H1 (cell line): ENCODE measurements at regions not wholly inside any gene's neighbourhood (a gene's known extent, or its start where the extent isn't known, plus 50 kb on each side); places are given as distances from the start of the nearest gene placed in this dataset.

Experiments
- CTCF ChIA-PET: fragments of 300-600 bp; sonication (Branson Sonifier 250); formaldehyde crosslinking; loops from one replicate; lab custom pipeline; 2021; ENCODE audit not compliant: partially characterized antibody; lab: Charles Lee
- POLR2A ChIA-PET: fragments of 300-600 bp; sonication (Branson Sonifier 250); formaldehyde crosslinking; loops from one replicate; lab custom pipeline; 2021; ENCODE audit warnings: inconsistent platforms; ENCODE audit not compliant: partially characterized antibody; lab: Charles Lee
- DNase-seq, 2 experiments: peaks; one replicate each; pipeline versions ENCODE4 v3.0.0 to v3.0.0-alpha.2; 2010 to 2022; ENCODE audit warnings: low spot score in 2 of 2, low read depth in 1 of 2, mixed read lengths in 1 of 2
- FAIRE-seq: peaks from 2 replicates; lab custom pipeline; 2011; peaks lifted over from hg19 to GRCh38; lab: Jason Lieb, UNC
- H2AFZ ChIP-seq: 2 replicates; pipeline ENCODE4 v1.8.1; 2012; ENCODE audit warnings: low read length, inconsistent platforms
- H2AK5ac ChIP-seq: 2 replicates; pipeline ENCODE4 v1.6.1; 2013; ENCODE audit warnings: low read depth, low read length
- H2BK120ac ChIP-seq: replicated peaks from 2 replicates; pipeline ENCODE3; 2013; ENCODE audit warnings: low read depth, low read length, inconsistent platforms
- H2BK12ac ChIP-seq: 2 replicates; pipeline ENCODE4 v1.6.1; 2013; ENCODE audit warnings: low read depth, low read length
- H2BK15ac ChIP-seq: 2 replicates; pipeline ENCODE4 v1.6.1; 2013; ENCODE audit warnings: low read length
- H2BK20ac ChIP-seq: 2 replicates; pipeline ENCODE4 v1.6.1; 2013; ENCODE audit warnings: low read length
- H2BK5ac ChIP-seq: 2 replicates; pipeline ENCODE4 v1.6.1; 2013; ENCODE audit warnings: low read depth, low read length
- H3K14ac ChIP-seq: 2 replicates; pipeline ENCODE4 v1.6.1; 2013; ENCODE audit warnings: inconsistent platforms; ENCODE audit not compliant: insufficient read length
- H3K18ac ChIP-seq: 2 replicates; pipeline ENCODE4 v1.6.1; 2013; ENCODE audit warnings: low read length; ENCODE audit errors: extremely low read depth
- H3K23ac ChIP-seq: 2 replicates; pipeline ENCODE4 v1.6.1; 2013; ENCODE audit warnings: inconsistent platforms; ENCODE audit not compliant: insufficient read length
- H3K23me2 ChIP-seq: 2 replicates; pipeline ENCODE4 v1.6.1; 2013; ENCODE audit warnings: low read depth, low read length
- H3K27ac ChIP-seq: 2 replicates; pipeline ENCODE4 v1.6.1; 2011; ENCODE audit warnings: low read depth, low read length, inconsistent platforms
- H3K27me3 ChIP-seq, 4 experiments: replicated peaks in 1 of 4; 1 replicate in 1 of 4; 2 replicates in 3 of 4; pipeline versions ENCODE4 v1.6.1 to v1.8.1; 2011 to 2013; ENCODE audit warnings: low read length in 3 of 4, mild to moderate bottlenecking in 3 of 4, inconsistent platforms in 2 of 4, mixed read lengths in 2 of 4, moderate library complexity in 1 of 4; ENCODE audit not compliant: control insufficient read depth in 3 of 4, insufficient read depth in 3 of 4; ENCODE audit errors: extremely low read depth in 1 of 4
- H3K36me3 ChIP-seq, 4 experiments: 2 replicates each; pipeline versions ENCODE4 v1.6.1 to v1.8.1; 2011 to 2013; ENCODE audit warnings: mild to moderate bottlenecking in 4 of 4, low read length in 3 of 4, moderate library complexity in 2 of 4, control low read depth in 1 of 4, inconsistent platforms in 1 of 4; ENCODE audit not compliant: insufficient read depth in 4 of 4, control insufficient read depth in 2 of 4
- H3K4ac ChIP-seq: replicated peaks from 2 replicates; pipeline ENCODE3; 2013; ENCODE audit warnings: low read length, low read depth, mixed read lengths, inconsistent platforms; ENCODE audit not compliant: insufficient read length
- H3K4me1 ChIP-seq, 4 experiments: replicated peaks in 1 of 4; 1 replicate in 1 of 4; 2 replicates in 3 of 4; pipeline versions ENCODE4 v1.6.1 to v1.8.1; 2011 to 2013; ENCODE audit warnings: low read length in 3 of 4, inconsistent platforms in 2 of 4, mixed read lengths in 1 of 4; ENCODE audit not compliant: insufficient read depth in 4 of 4, control insufficient read depth in 3 of 4
- H3K4me2 ChIP-seq, 2 experiments: 2 replicates each; pipeline versions ENCODE4 v1.6.1 to v1.8.1; 2011 to 2013; ENCODE audit warnings: low read depth in 2 of 2, low read length in 2 of 2, control low read depth in 1 of 2, inconsistent platforms in 1 of 2, mild to moderate bottlenecking in 1 of 2; ENCODE audit not compliant: insufficient read depth in 1 of 2
- H3K4me3 ChIP-seq, 4 experiments: fragments of 200-600, 300-600 bp in 1 of 4; sonication (generic), shearing (Covaris generic), sonication (Bioruptor Twin) in 1 of 4; 2 replicates each; pipeline versions ENCODE4 v1.5.1 to v1.8.1; 2011 to 2016; ENCODE audit warnings: low read length in 4 of 4, low read depth in 3 of 4, control low read depth in 2 of 4, inconsistent platforms in 2 of 4, mild to moderate bottlenecking in 2 of 4, mixed read lengths in 1 of 4, moderate library complexity in 1 of 4; ENCODE audit not compliant: insufficient read depth in 2 of 4; ENCODE audit errors: extremely low read depth in 1 of 4
- H3K56ac ChIP-seq: replicated peaks from 2 replicates; pipeline ENCODE3; 2013; ENCODE audit warnings: low read depth, mild to moderate bottlenecking, mixed read lengths, low read length, inconsistent platforms; ENCODE audit not compliant: insufficient read length
- H3K79me1 ChIP-seq: 2 replicates; pipeline ENCODE4 v1.6.1; 2013; ENCODE audit warnings: low read depth, low read length, control low read depth
- H3K79me2 ChIP-seq, 2 experiments: 2 replicates each; pipeline versions ENCODE4 v1.6.1 to v1.8.1; 2012 to 2013; ENCODE audit warnings: low read length in 2 of 2, mild to moderate bottlenecking in 2 of 2, inconsistent platforms in 1 of 2; ENCODE audit not compliant: insufficient read depth in 2 of 2, control insufficient read depth in 1 of 2
- H3K9ac ChIP-seq, 4 experiments: replicated peaks in 1 of 4; 1 replicate in 1 of 4; 2 replicates in 3 of 4; pipeline versions ENCODE4 v1.6.1 to v1.8.1; 2011 to 2013; ENCODE audit warnings: low read depth in 3 of 4, low read length in 3 of 4, control low read depth in 2 of 4, mild to moderate bottlenecking in 2 of 4, moderate library complexity in 2 of 4, inconsistent platforms in 1 of 4; ENCODE audit errors: extremely low read depth in 1 of 4
- H3K9me3 ChIP-seq, 2 experiments: 2 replicates each; pipeline versions ENCODE4 v1.6.1 to v1.8.1; 2012 to 2013; ENCODE audit warnings: mild to moderate bottlenecking in 2 of 2, moderate library complexity in 2 of 2, control low read depth in 1 of 2, inconsistent platforms in 1 of 2, low read depth in 1 of 2, low read length in 1 of 2, mixed read lengths in 1 of 2; ENCODE audit not compliant: insufficient read depth in 2 of 2
- H4K20me1 ChIP-seq, 2 experiments: replicated peaks in 1 of 2; 2 replicates each; pipeline versions ENCODE3 to v1.8.1; 2011 to 2013; ENCODE audit warnings: inconsistent platforms in 2 of 2, low read length in 2 of 2, mild to moderate bottlenecking in 1 of 2; ENCODE audit not compliant: insufficient read depth in 2 of 2, control insufficient read depth in 1 of 2
- H4K5ac ChIP-seq: 2 replicates; pipeline ENCODE4 v1.6.1; 2013; ENCODE audit warnings: low read length, low read depth, mixed read lengths, inconsistent platforms; ENCODE audit not compliant: insufficient read length
- H4K8ac ChIP-seq: 2 replicates; pipeline ENCODE4 v1.8.0; 2013; ENCODE audit warnings: mild to moderate bottlenecking, moderate library complexity, low read length, inconsistent platforms; ENCODE audit not compliant: insufficient read depth; ENCODE audit errors: extremely low read depth
- H4K91ac ChIP-seq: replicated peaks from 2 replicates; pipeline ENCODE3; 2013; ENCODE audit warnings: low read length, mixed read lengths, inconsistent platforms; ENCODE audit not compliant: insufficient read length
- CREB1 ChIP-seq: IDR thresholded peaks from 2 replicates; pipeline ENCODE4 v1.6.1; 2012; ENCODE audit warnings: inconsistent platforms
- EP300 ChIP-seq, 2 experiments: IDR thresholded peaks; 1 replicate in 1 of 2; 2 replicates in 1 of 2; pipeline ENCODE4 v1.6.1; 2011 to 2012; ENCODE audit warnings: low read depth in 2 of 2, low read length in 2 of 2, mild to moderate bottlenecking in 2 of 2, borderline replicate concordance in 1 of 2, inconsistent platforms in 1 of 2, moderate library complexity in 1 of 2
- NANOG ChIP-seq: IDR thresholded peaks from 2 replicates; pipeline ENCODE4 v1.6.1; 2011; ENCODE audit warnings: low read length, low read depth, mild to moderate bottlenecking, inconsistent platforms; ENCODE audit not compliant: insufficient read depth, poor library complexity, severe bottlenecking
- POU5F1 ChIP-seq: IDR thresholded peaks from 2 replicates; pipeline ENCODE4 v1.6.1; 2011; ENCODE audit warnings: low read depth, mild to moderate bottlenecking, low read length, moderate library complexity
- SP1 ChIP-seq: IDR thresholded peaks from 2 replicates; pipeline ENCODE4 v1.6.1; 2011; ENCODE audit warnings: low read depth, low read length
- TAF7 ChIP-seq: optimal IDR thresholded peaks from 2 replicates; pipeline ENCODE3; 2011; ENCODE audit warnings: low read depth, mild to moderate bottlenecking, inconsistent platforms, low read length, moderate library complexity, borderline replicate concordance

- FAIRE-seq = no peak
Observed at GRCh38 chr13:82900453-82900852, 981.8 kb downstream of the SLITRK1 start.

More at GRCh38 chr13:82900453-82900852, 981.8 kb downstream of the SLITRK1 start:
- POLR2A ChIA-PET = no interaction called here
- peaks cover 0 to 7% (median 3%) of the 10 kb centered on the region in 4 experiments; a peak in 3 of 7 replicates for H3K4me1 ChIP-seq
- no peak overlapping the region for H2BK12ac ChIP-seq
- no peak overlapping the region for H2BK15ac ChIP-seq
- H3K4ac ChIP-seq = no peak overlapping the region
- no peak for DNase-seq
- no peak overlapping the region for H3K56ac ChIP-seq
- no peaks in the 10 kb centered on the region for H3K23me2 ChIP-seq
- peak overlapping the region in 1 of 2 experiments; percentile 40; a peak in 2 of 4 replicates for H3K4me2 ChIP-seq
- H3K36me3 ChIP-seq = peaks cover 0 to 3% (median 0%) of the 10 kb centered on the region in 4 experiments; a peak in 2 of 8 replicates
- H3K18ac ChIP-seq = no peak overlapping the region
- H3K27me3 ChIP-seq = no peaks in the 10 kb centered on the region
- TF ChIP-seq CREB1 = no peak
- TF ChIP-seq POU5F1 = 0 out of 2 replicates have a peak, but pooled peaks have one; percentile 33
- TF ChIP-seq SP1 = 0 out of 2 replicates have a peak, but pooled peaks have one; percentile 26
- no peak for TF ChIP-seq TAF7
- peak; percentile 52 for TF ChIP-seq NANOG
- TF ChIP-seq EP300 (IDR thresholded peaks at IDR 0.05; ENCODE audit: borderline replicate concordance in 1 of 2, low read depth in 2 of 2, low read length in 2 of 2) = peak in 1 of 2 experiments; percentile 54; a peak in 1 of 3 replicates
- H2AK5ac ChIP-seq = no peak overlapping the region
- CTCF ChIA-PET = no interaction called here
- no peaks in the 10 kb centered on the region for H4K20me1 ChIP-seq
- H2BK20ac ChIP-seq = no peak overlapping the region
- no peak overlapping the region for H3K14ac ChIP-seq
- H3K79me1 ChIP-seq = no peaks in the 10 kb centered on the region
- H3K9ac ChIP-seq = no peak overlapping the region
- no peak overlapping the region for H2BK5ac ChIP-seq
- no peaks in the 10 kb centered on the region for H3K79me2 ChIP-seq
- H2AFZ ChIP-seq = no peak overlapping the region
- H4K91ac ChIP-seq = no peak overlapping the region
- H4K5ac ChIP-seq = no peak overlapping the region
- H3K9me3 ChIP-seq = peaks cover 4 to 10% of the 10 kb centered on the region in 2 experiments
- no peak overlapping the region for H3K27ac ChIP-seq
- H3K23ac ChIP-seq = no peak overlapping the region
- H2BK120ac ChIP-seq = no peak overlapping the region
- no peak overlapping the region for H4K8ac ChIP-seq
- H3K4me3 ChIP-seq = 0 out of 8 replicates have a peak overlapping the region, but pooled peaks of 1 of the 4 experiments have one; percentile 35
